ENCODE measurements at regions not wholly inside any gene's neighbourhood (a gene's known extent, or its start where the extent isn't known, plus 50 kb on each side); places are given as distances from the start of the nearest gene placed in this dataset.

- intact Hi-C loops (cut with DNase I): no loop called here
- WGBS, 3 donors: 58 to 63% (median 61%) methylated on average over 2 of the region's 2 CpGs
- DNase-seq: no peak
Observed at GRCh38 chr4:66062044-66062443, 391.8 kb upstream of the EPHA5 start.

GRCh38 chr4:66059556-66059955 is 389.3 kb upstream of the EPHA5 start:
- intact Hi-C loops (cut with DNase I): no loop called here
- Histone ChIP-seq H3K9me3 (no peaks in the 10 kb centered on the region), H3K4me1 (ENCODE audit: insufficient read depth) (no peaks in the 10 kb centered on the region), H3K4me3 (no peak overlapping the region), H3K27me3 (no peaks in the 10 kb centered on the region), H3K27ac (no peak overlapping the region), H3K36me3 (no peaks in the 10 kb centered on the region)
- DNase-seq: no peak
- 74 to 83% (median 79%) methylated on average over 2 of the region's 2 CpGs for WGBS, 3 donors
- TF ChIP-seq CTCF (IDR thresholded peaks at IDR 0.05): no peak
- no peak for TF ChIP-seq POLR2A (IDR thresholded peaks at IDR 0.05)
- TF ChIP-seq EP300 (IDR thresholded peaks at IDR 0.05): no peak

More at GRCh38 chr4:66062044-66062443, 391.8 kb upstream of the EPHA5 start:
- no peak overlapping the region for H3K27ac ChIP-seq
- TF ChIP-seq CTCF (IDR thresholded peaks at IDR 0.05): no peak
- no peak for TF ChIP-seq EP300 (IDR thresholded peaks at IDR 0.05)
- no peak for TF ChIP-seq POLR2A (IDR thresholded peaks at IDR 0.05)
- no peaks in the 10 kb centered on the region for H3K9me3 ChIP-seq
- no peaks in the 10 kb centered on the region for H3K4me1 ChIP-seq (ENCODE audit: insufficient read depth)
- H3K36me3 ChIP-seq: no peaks in the 10 kb centered on the region
- no peaks in the 10 kb centered on the region for H3K27me3 ChIP-seq
- no peak overlapping the region for H3K4me3 ChIP-seq

GRCh38 chr4:66059136-66059535 is 388.8 kb upstream of the EPHA5 start:
- no peak overlapping the region for H3K4me3 ChIP-seq
- TF ChIP-seq EP300 (IDR thresholded peaks at IDR 0.05): no peak
- no peak for TF ChIP-seq CTCF (IDR thresholded peaks at IDR 0.05)
- no peak for TF ChIP-seq POLR2A (IDR thresholded peaks at IDR 0.05)
- no peaks in the 10 kb centered on the region for H3K36me3 ChIP-seq
- H3K27me3 ChIP-seq: no peaks in the 10 kb centered on the region
- H3K9me3 ChIP-seq: no peaks in the 10 kb centered on the region
- no peaks in the 10 kb centered on the region for H3K4me1 ChIP-seq (ENCODE audit: insufficient read depth)
- no peak for DNase-seq
- 51 to 69% (median 66%) methylated on average over 1 of the region's 1 CpG for WGBS, 3 donors
- intact Hi-C loops (cut with DNase I): no loop called here
- no peak overlapping the region for H3K27ac ChIP-seq

DNA sequence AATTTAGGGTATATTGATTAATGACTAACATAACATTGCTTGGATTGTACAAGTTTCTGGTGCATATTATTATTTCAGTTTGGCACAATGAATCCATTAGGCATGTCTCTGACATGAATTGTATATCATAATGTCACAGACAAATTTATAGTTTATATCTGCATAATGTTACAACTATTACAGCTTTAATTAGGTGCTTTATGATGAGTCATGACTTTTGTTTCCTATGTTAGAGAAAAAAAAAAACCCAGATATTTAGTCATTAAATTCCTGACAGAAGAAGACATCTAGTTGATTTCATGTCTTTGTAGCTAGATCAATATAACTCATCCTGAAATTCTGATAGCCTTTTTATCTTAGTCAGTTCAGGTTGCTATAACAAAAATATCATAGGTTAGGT is 385.7 kb upstream of the EPHA5 start:
- Histone ChIP-seq H3K27me3 (no peaks in the 10 kb centered on the region), H3K9me3 (no peaks in the 10 kb centered on the region), H3K4me3 (no peak overlapping the region), H3K36me3 (no peaks in the 10 kb centered on the region), H3K27ac (no peak overlapping the region), H3K4me1 (ENCODE audit: insufficient read depth) (no peaks in the 10 kb centered on the region)
- no peak for TF ChIP-seq POLR2A (IDR thresholded peaks at IDR 0.05)
- TF ChIP-seq CTCF (IDR thresholded peaks at IDR 0.05): no peak
- TF ChIP-seq EP300 (IDR thresholded peaks at IDR 0.05): no peak
- no peak for DNase-seq
- intact Hi-C loops (cut with DNase I): no loop called here

DNA sequence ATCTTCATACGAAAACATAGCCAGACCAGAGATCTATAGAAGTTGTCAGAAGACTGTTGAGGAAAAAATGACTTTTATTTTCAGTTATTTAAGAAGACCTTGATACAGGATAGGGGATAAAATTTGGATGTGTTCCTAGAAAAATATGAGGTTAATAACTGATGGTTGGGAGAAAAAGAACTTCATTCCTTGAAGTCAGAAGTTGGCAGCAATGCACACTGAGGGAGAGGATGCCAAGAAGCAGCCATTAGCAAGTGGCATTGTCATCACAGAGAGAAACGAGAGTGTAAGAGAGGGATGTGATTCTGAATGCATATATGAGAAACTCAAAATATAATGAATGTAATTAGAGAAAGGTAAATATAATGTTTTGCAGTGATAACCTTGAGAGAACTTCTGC is 382.1 kb upstream of the EPHA5 start:
- Histone ChIP-seq H3K4me1 (ENCODE audit: insufficient read depth) (no peaks in the 10 kb centered on the region), H3K27me3 (no peaks in the 10 kb centered on the region), H3K36me3 (no peaks in the 10 kb centered on the region), H3K9me3 (no peaks in the 10 kb centered on the region), H3K4me3 (no peak overlapping the region), H3K27ac (no peak overlapping the region)
- no peak for DNase-seq
- TF ChIP-seq POLR2A (IDR thresholded peaks at IDR 0.05) (no peak), CTCF (IDR thresholded peaks at IDR 0.05) (no peak), EP300 (IDR thresholded peaks at IDR 0.05) (no peak)
- intact Hi-C loops (cut with DNase I): no loop called here
- 38 to 48% (median 39%) methylated on average over 2 of the region's 2 CpGs for WGBS, 3 donors

Measured in ovary (tissue), 7 donors.